Lung (tissue), 11 donors: ENCODE measurements at regions not wholly inside any gene's neighbourhood (a gene's known extent, or its start where the extent isn't known, plus 50 kb on each side); places are given as distances from the start of the nearest gene placed in this dataset.
A peak's percentile ranks its signal among the peaks of the same experiment; 100 is the strongest.

Experiments used
- ATAC-seq: fragments of 200-7000 bp; cut with Tn5 transposase; one replicate; pipeline ENCODE4 v1.9.1; 2020; ENCODE audit warnings: moderate number of reproducible peaks; ENCODE audit not compliant: insufficient read depth, low FRiP score
- DNase-seq, 3 donors: peaks; one replicate each; pipeline ENCODE4 v3.0.0-alpha.2; 2013 to 2017
- H3K27ac ChIP-seq, 2 donors: one replicate each; pipeline ENCODE4 v1.5.1; 2013; ENCODE audit warnings: mild to moderate bottlenecking in 2 of 2, moderate library complexity in 2 of 2, control low read depth in 1 of 2, inconsistent platforms in 1 of 2, low read depth in 1 of 2, low read length in 1 of 2
- H3K27me3 ChIP-seq, 3 donors: one replicate each; pipeline ENCODE4 v1.5.1; 2013; ENCODE audit warnings: low read length in 2 of 3; ENCODE audit not compliant: control insufficient read depth in 3 of 3, insufficient read depth in 3 of 3
- H3K36me3 ChIP-seq, 4 donors: one replicate each; pipeline ENCODE4 v1.5.1; 2013; ENCODE audit warnings: low read length in 4 of 4, mild to moderate bottlenecking in 1 of 4, moderate library complexity in 1 of 4; ENCODE audit not compliant: control insufficient read depth in 4 of 4, insufficient read depth in 4 of 4
- H3K4me1 ChIP-seq, 5 donors: one replicate each; pipeline ENCODE4 v1.5.1; 2013; ENCODE audit warnings: low read length in 5 of 5, mild to moderate bottlenecking in 2 of 5, moderate library complexity in 1 of 5; ENCODE audit not compliant: control insufficient read depth in 5 of 5, insufficient read depth in 5 of 5
- H3K4me3 ChIP-seq: one replicate; pipeline ENCODE4 v1.5.1; 2013; ENCODE audit warnings: mild to moderate bottlenecking, control low read depth, moderate library complexity
- H3K9ac ChIP-seq, 2 donors: one replicate each; pipeline ENCODE4 v1.5.1; 2013; ENCODE audit warnings: low read length in 2 of 2, control low read depth in 1 of 2; ENCODE audit not compliant: insufficient read depth in 1 of 2
- H3K9me3 ChIP-seq, 4 donors: one replicate each; pipeline ENCODE4 v1.5.1; 2013; ENCODE audit warnings: low read length in 3 of 4, mild to moderate bottlenecking in 1 of 4, moderate library complexity in 1 of 4; ENCODE audit not compliant: control insufficient read depth in 4 of 4, insufficient read depth in 3 of 4
- WGBS, 2 donors: extraction: QIAGEN DNeasy Blood & Tissue Kit; methylation state at CpG; one replicate each; pipeline ENCODE4 v1.1.7; 2013; 5-methylcytosine and 5-hydroxymethylcytosine counted together
- TF ChIP-seq, protein P1 (sequence below): IDR thresholded peaks from 2 replicates; pipeline ENCODE4 v1.5.1; 2012; ENCODE audit warnings: mild to moderate bottlenecking; ENCODE audit errors: control extremely low read depth, extremely low read depth
- donor health status: control.
- donor health status: control.
- donor health status: Bipolar disorder and iron deficiency.
- donor health status: healthy.
- donor health status: DM: yes; HTN: yes; CAD: no.

DNA sequence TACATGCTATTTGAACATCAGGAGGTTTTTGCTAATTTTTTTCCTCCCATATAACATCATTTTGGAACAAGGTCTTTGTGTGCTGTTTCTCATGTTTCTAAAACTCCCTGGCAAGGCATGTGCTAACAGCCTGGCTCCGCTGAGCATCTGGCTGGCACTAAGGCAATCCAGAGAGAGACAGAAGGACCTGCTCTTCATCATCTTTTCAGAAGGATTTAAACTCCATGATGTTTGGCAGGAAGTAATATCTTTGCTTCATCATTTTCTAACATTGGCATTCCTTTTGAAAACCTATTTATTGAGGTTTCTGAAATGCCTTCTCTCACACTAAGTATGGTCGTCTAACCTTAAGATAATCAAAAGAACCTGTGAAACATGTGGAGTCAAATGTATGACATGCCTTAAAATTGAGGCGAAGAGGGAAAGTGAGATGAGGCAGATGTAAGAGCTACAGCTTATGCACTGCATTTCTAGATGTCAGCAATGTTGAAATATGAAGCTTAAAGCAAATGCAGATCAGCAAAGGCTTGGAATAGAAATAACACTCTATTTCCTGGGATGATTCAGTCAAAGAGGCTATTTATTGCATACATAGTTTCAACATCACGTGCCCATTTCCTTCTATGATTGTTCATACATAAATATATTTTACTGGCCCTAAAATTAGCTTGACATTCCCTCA, 592.0 kb downstream of the ZNF385D start:
- no peak overlapping the region for H3K27ac ChIP-seq
- TF ChIP-seq, protein P1, sequence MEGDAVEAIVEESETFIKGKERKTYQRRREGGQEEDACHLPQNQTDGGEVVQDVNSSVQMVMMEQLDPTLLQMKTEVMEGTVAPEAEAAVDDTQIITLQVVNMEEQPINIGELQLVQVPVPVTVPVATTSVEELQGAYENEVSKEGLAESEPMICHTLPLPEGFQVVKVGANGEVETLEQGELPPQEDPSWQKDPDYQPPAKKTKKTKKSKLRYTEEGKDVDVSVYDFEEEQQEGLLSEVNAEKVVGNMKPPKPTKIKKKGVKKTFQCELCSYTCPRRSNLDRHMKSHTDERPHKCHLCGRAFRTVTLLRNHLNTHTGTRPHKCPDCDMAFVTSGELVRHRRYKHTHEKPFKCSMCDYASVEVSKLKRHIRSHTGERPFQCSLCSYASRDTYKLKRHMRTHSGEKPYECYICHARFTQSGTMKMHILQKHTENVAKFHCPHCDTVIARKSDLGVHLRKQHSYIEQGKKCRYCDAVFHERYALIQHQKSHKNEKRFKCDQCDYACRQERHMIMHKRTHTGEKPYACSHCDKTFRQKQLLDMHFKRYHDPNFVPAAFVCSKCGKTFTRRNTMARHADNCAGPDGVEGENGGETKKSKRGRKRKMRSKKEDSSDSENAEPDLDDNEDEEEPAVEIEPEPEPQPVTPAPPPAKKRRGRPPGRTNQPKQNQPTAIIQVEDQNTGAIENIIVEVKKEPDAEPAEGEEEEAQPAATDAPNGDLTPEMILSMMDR: no peak
- DNase-seq (peak in 1 of 3 donors; percentile 38), ATAC-seq (no peak)
- no peaks in the 10 kb centered on the region for H3K27me3 ChIP-seq
- no peaks in the 10 kb centered on the region for H3K36me3 ChIP-seq
- no peaks in the 10 kb centered on the region for H3K9me3 ChIP-seq
- H3K9ac ChIP-seq: no peak overlapping the region
- H3K4me3 ChIP-seq: no peak overlapping the region
- 67 to 79% methylated on average over 4 of the region's 4 CpGs for WGBS, 2 donors
- H3K4me1 ChIP-seq: no peaks in the 10 kb centered on the region

DNA sequence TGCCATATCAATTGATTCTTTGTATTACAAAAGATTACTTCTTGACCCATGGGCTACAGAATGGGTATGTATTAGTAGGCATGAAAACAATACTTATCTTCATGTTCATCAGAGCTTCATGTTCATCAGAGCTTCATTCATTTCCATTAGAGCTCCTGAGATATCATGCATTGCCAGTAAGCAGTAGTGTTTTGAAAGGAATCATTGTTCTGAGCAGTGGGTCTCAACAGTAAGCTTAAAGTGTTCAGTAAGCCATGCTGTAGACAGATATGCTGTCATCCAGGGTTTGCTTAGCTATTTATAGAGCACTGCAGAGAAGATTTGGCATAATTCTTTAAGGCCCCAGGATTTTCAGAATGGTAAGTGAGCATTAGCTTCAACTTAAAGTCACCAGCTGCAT, 596.1 kb downstream of the ZNF385D start:
- TF ChIP-seq, protein P1: no peak
- Histone ChIP-seq H3K9me3 (no peaks in the 10 kb centered on the region), H3K36me3 (no peaks in the 10 kb centered on the region), H3K4me1 (no peaks in the 10 kb centered on the region), H3K9ac (no peak overlapping the region), H3K27ac (no peak overlapping the region), H3K4me3 (no peak overlapping the region), H3K27me3 (no peaks in the 10 kb centered on the region)
- DNase-seq: no peak
- no peak for ATAC-seq

DNA sequence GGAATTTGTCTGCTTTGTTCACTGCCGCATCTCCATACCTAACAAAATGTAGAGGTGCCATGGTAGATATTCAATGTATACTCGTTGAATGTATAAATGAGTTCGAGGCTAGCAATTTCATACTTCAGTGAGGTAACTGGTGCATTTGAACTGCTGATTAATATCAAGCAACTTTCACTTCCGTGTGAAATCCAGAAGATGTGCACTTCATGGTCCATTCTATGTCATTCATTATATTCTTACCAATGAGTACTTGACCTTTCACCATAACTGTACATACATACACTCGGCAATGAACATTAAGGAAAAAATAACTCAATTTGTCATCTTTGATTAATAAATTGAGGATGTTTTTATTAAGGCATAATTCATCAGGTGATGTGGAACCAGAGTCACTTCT, 598.5 kb downstream of the ZNF385D start:
- no peak for ATAC-seq
- WGBS, 2 donors: 79 to 83% methylated on average over 5 of the region's 5 CpGs

More for the DNA sequence above, 598.5 kb downstream of the ZNF385D start:
- no peak for DNase-seq
- Histone ChIP-seq H3K27ac (no peak overlapping the region), H3K4me1 (no peaks in the 10 kb centered on the region), H3K36me3 (no peaks in the 10 kb centered on the region), H3K9me3 (no peaks in the 10 kb centered on the region), H3K4me3 (no peak overlapping the region), H3K27me3 (no peaks in the 10 kb centered on the region), H3K9ac (no peak overlapping the region)
- TF ChIP-seq, protein P1: no peak
